ENCODE measurements at regions not wholly inside any gene's neighbourhood (a gene's known extent, or its start where the extent isn't known, plus 50 kb on each side); places are given as distances from the start of the nearest gene placed in this dataset.
"Not testable (repeated sequence)": the region's sequence is repeated elsewhere in the genome, so short reads cannot be mapped to it uniquely, and the experiment has no call there.

GRCh38 chrX:25897758-25898157 lies 240.4 kb upstream of the MAGEB18 start:
- no peak overlapping the region for H3K27ac ChIP-seq (ENCODE audit: insufficient read depth, low read length)
- no peak overlapping the region for H2BK15ac ChIP-seq (ENCODE audit: low read depth, low read length)
- no peaks in the 10 kb centered on the region for H3K9me1 ChIP-seq (ENCODE audit: insufficient read depth, low read length)
- DNase-seq (no peak), ATAC-seq (ENCODE audit: low read depth) (no peak)
- H3K9me3 ChIP-seq (ENCODE audit: control insufficient read depth, insufficient read depth, low read length): no peaks in the 10 kb centered on the region
- no peak overlapping the region for H3K56ac ChIP-seq (ENCODE audit: extremely low read depth, insufficient read depth, low read length)
- H3K4me1 ChIP-seq (ENCODE audit: control insufficient read depth, insufficient read depth, low read length): no peaks in the 10 kb centered on the region
- no TSS peak for BruUV-seq (replicated peaks)
- no peak overlapping the region for H2BK5ac ChIP-seq (ENCODE audit: low read depth, low read length, poor library complexity, severe bottlenecking)
- H3K14ac ChIP-seq (replicated peaks; ENCODE audit: low read depth, low read length): no peak overlapping the region
- 84% methylated on average over 4 of the region's 4 CpGs; no CpG with 5 or more reads in 1 of the 2 experiments for WGBS, 2 experiments (ENCODE audit: extremely low coverage in 2 of 2, insufficient read length in 1 of 2)
- H4K91ac ChIP-seq (ENCODE audit: insufficient read depth, low read depth, low read length): no peak overlapping the region
- no peak overlapping the region for H2AK9ac ChIP-seq (replicated peaks; ENCODE audit: low read depth, low read length, poor library complexity)
- H2BK20ac ChIP-seq (ENCODE audit: low read depth, low read length): no peak overlapping the region
- no peaks in the 10 kb centered on the region for H3K27me3 ChIP-seq (ENCODE audit: control insufficient read depth, insufficient read depth, low read length)
- no peaks in the 10 kb centered on the region for H3K79me1 ChIP-seq (ENCODE audit: low read depth in 1 of 2, low read length in 2 of 2)
- no peaks in the 10 kb centered on the region for H3K36me3 ChIP-seq (ENCODE audit: control insufficient read depth, insufficient read depth, low read length)
- H3K4me3 ChIP-seq (ENCODE audit: insufficient read depth, low read depth, low read length): no peak overlapping the region
- ChIA-PET CTCF (no interaction called here), POLR2A (ENCODE audit: unreplicated experiment) (no interaction called here)
- in situ Hi-C loops (cut with MboI; ENCODE audit: low sequenced_read_pairs): no loop called here
- no peak overlapping the region for H4K8ac ChIP-seq (ENCODE audit: low read depth in 2 of 2, low read length in 2 of 2)
- H3K4ac ChIP-seq (ENCODE audit: low read depth, low read length): no peak overlapping the region
- H3K23ac ChIP-seq (ENCODE audit: low read depth, low read length): no peak overlapping the region
- no peaks in the 10 kb centered on the region for H4K20me1 ChIP-seq (ENCODE audit: insufficient read depth, low read length)
- intact Hi-C loops (cut with micrococcal nuclease): no loop called here
- no peak overlapping the region for H3K4me2 ChIP-seq (ENCODE audit: low read depth, low read length)
- dilution Hi-C loops (cut with HindIII; ENCODE audit: low sequenced_read_pairs, unreplicated experiment): no loop called here
- no peak overlapping the region for H2AFZ ChIP-seq (replicated peaks; ENCODE audit: low read length, poor library complexity)
- H4K5ac ChIP-seq (ENCODE audit: low read depth, low read length): no peak overlapping the region
- no peak overlapping the region for H3K18ac ChIP-seq (ENCODE audit: low read depth, low read length)
- H2AK5ac ChIP-seq (ENCODE audit: low read depth, low read length): no peak overlapping the region
- no peak overlapping the region for H2BK120ac ChIP-seq (ENCODE audit: low read depth, low read length)
- no peak overlapping the region for H3K9ac ChIP-seq (ENCODE audit: low read depth, low read length)
- no peak for TF ChIP-seq RFX5 (IDR thresholded peaks at IDR 0.05; ENCODE audit: low read depth, low read length)
- no peak for TF ChIP-seq NFE2L2 (IDR thresholded peaks at IDR 0.05; ENCODE audit: low read depth, low read length)
- TF ChIP-seq RAD21 (IDR thresholded peaks at IDR 0.05; ENCODE audit: low read length): no peak
- TF ChIP-seq CHD1 (IDR thresholded peaks at IDR 0.05; ENCODE audit: low read depth, low read length): no peak
- no peak for TF ChIP-seq SMC3 (IDR thresholded peaks at IDR 0.05; ENCODE audit: low read depth, low read length)
- no peak for TF ChIP-seq RCOR1 (IDR thresholded peaks at IDR 0.05; ENCODE audit: insufficient replicate concordance, low read length)
- TF ChIP-seq POLR2A (IDR thresholded peaks at IDR 0.05; ENCODE audit: low read depth, low read length): no peak
- no peak for TF ChIP-seq USF2 (IDR thresholded peaks at IDR 0.05; ENCODE audit: low read depth, low read length)

- POLR2A ChIA-PET (ENCODE audit: unreplicated experiment); H3K27ac ChIP-seq (ENCODE audit: insufficient read depth, low read length); H3K4me1 ChIP-seq (ENCODE audit: control insufficient read depth, insufficient read depth, low read length); CTCF ChIA-PET; H2AK5ac ChIP-seq (ENCODE audit: low read depth, low read length); H4K20me1 ChIP-seq (ENCODE audit: insufficient read depth, low read length); H3K4ac ChIP-seq (ENCODE audit: low read depth, low read length); H2AK9ac ChIP-seq (replicated peaks; ENCODE audit: low read depth, low read length, poor library complexity); H3K4me3 ChIP-seq (ENCODE audit: insufficient read depth, low read depth, low read length); DNase-seq; H3K23ac ChIP-seq (ENCODE audit: low read depth, low read length); H3K9me1 ChIP-seq (ENCODE audit: insufficient read depth, low read length); H3K4me2 ChIP-seq (ENCODE audit: low read depth, low read length); H3K56ac ChIP-seq (ENCODE audit: extremely low read depth, insufficient read depth, low read length); intact Hi-C loops (cut with micrococcal nuclease); dilution Hi-C loops (cut with HindIII; ENCODE audit: low sequenced_read_pairs, unreplicated experiment); ATAC-seq (ENCODE audit: low read depth); in situ Hi-C loops (cut with MboI; ENCODE audit: low sequenced_read_pairs); H3K14ac ChIP-seq (replicated peaks; ENCODE audit: low read depth, low read length); H3K36me3 ChIP-seq (ENCODE audit: control insufficient read depth, insufficient read depth, low read length); H2BK20ac ChIP-seq (ENCODE audit: low read depth, low read length); H3K9ac ChIP-seq (ENCODE audit: low read depth, low read length); H4K8ac ChIP-seq (ENCODE audit: low read depth in 2 of 2, low read length in 2 of 2); H3K9me3 ChIP-seq (ENCODE audit: control insufficient read depth, insufficient read depth, low read length); H2AFZ ChIP-seq (replicated peaks; ENCODE audit: low read length, poor library complexity); H3K79me1 ChIP-seq (ENCODE audit: low read depth in 1 of 2, low read length in 2 of 2); H2BK15ac ChIP-seq (ENCODE audit: low read depth, low read length); H4K5ac ChIP-seq (ENCODE audit: low read depth, low read length); H4K91ac ChIP-seq (ENCODE audit: insufficient read depth, low read depth, low read length); H3K18ac ChIP-seq (ENCODE audit: low read depth, low read length); H2BK5ac ChIP-seq (ENCODE audit: low read depth, low read length, poor library complexity, severe bottlenecking); BruUV-seq (replicated peaks); H3K27me3 ChIP-seq (ENCODE audit: control insufficient read depth, insufficient read depth, low read length); H2BK120ac ChIP-seq (ENCODE audit: low read depth, low read length): not testable (repeated sequence)
- no CpG with 5 or more reads among the region's 30 CpGs for WGBS, 2 experiments (ENCODE audit: extremely low coverage in 2 of 2, insufficient read length in 1 of 2)
Measured at GRCh38 chrX:25905728-25906127, 232.4 kb upstream of the MAGEB18 start.

All from IMR-90 (cell line).